HG03460 (cell line): ENCODE measurements at regions not wholly inside any gene's neighbourhood (a gene's known extent, or its start where the extent isn't known, plus 50 kb on each side); places are given as distances from the start of the nearest gene placed in this dataset.
"Not testable (repeated sequence)": the region's sequence is repeated elsewhere in the genome, so short reads cannot be mapped to it uniquely, and the experiment has no call there.

Experiments used
- ATAC-seq: cut with Tn5 transposase; IDR thresholded peaks from one replicate; pipeline ENCODE4 v1.9.1; 2021; ENCODE audit not compliant: unreplicated experiment

- no peak for ATAC-seq
These were observed 817.6 kb downstream of the TNS3 start for GRCh38 chr7:46764100-46764936.

GRCh38 chr7:46763344-46763743 is 818.6 kb downstream of the TNS3 start:
- ATAC-seq = no peak

GRCh38 chr7:46759711-46760480 is 822.0 kb downstream of the TNS3 start:
- no peak for ATAC-seq

- no peak for ATAC-seq
These were observed 824.9 kb downstream of the TNS3 start for GRCh38 chr7:46756996-46757395.

GRCh38 chr7:46756256-46756655 is 825.7 kb downstream of the TNS3 start:
- no peak for ATAC-seq

- no peak for ATAC-seq
These were observed 826.5 kb downstream of the TNS3 start for GRCh38 chr7:46755120-46756034.

GRCh38 chr7:46754140-46754720 is 827.7 kb downstream of the TNS3 start:
- no peak for ATAC-seq

GRCh38 chr7:46753662-46754061 is 828.2 kb downstream of the TNS3 start:
- no peak for ATAC-seq

GRCh38 chr7:46752881-46753366 is 829.0 kb downstream of the TNS3 start:
- ATAC-seq = no peak

GRCh38 chr7:46751927-46752723 is 829.8 kb downstream of the TNS3 start:
- not testable (repeated sequence) for ATAC-seq

- no peak for ATAC-seq
These were observed 830.4 kb upstream of the IGFBP3 start for GRCh38 chr7:46751471-46751870.

- ATAC-seq = no peak
These were observed 829.3 kb upstream of the IGFBP3 start for GRCh38 chr7:46750321-46750865.

- no peak for ATAC-seq
These were observed 827.0 kb upstream of the IGFBP3 start for GRCh38 chr7:46747869-46748576.

GRCh38 chr7:46746695-46747687 is 825.9 kb upstream of the IGFBP3 start:
- ATAC-seq = no peak

- ATAC-seq = no peak
These were observed 824.6 kb upstream of the IGFBP3 start for GRCh38 chr7:46745707-46746090.

- ATAC-seq = no peak
These were observed 824.1 kb upstream of the IGFBP3 start for GRCh38 chr7:46744957-46745706.

GRCh38 chr7:46742601-46743000 is 821.5 kb upstream of the IGFBP3 start:
- ATAC-seq = no peak
